HG03066 (cell line): ENCODE measurements at regions not wholly inside any gene's neighbourhood (a gene's known extent, or its start where the extent isn't known, plus 50 kb on each side); places are given as distances from the start of the nearest gene placed in this dataset.
"Not testable (repeated sequence)": the region's sequence is repeated elsewhere in the genome, so short reads cannot be mapped to it uniquely, and the experiment has no call there.

Source experiments
- ATAC-seq: cut with Tn5 transposase; IDR thresholded peaks from one replicate; pipeline ENCODE4 v1.9.1; 2021; ENCODE audit warnings: low read depth; ENCODE audit not compliant: unreplicated experiment

- ATAC-seq: no peak
Observed at GRCh38 chr11:95413761-95414160, 182.8 kb upstream of the SESN3 start.

GRCh38 chr11:95413021-95413420 lies 182.0 kb upstream of the SESN3 start:
- no peak for ATAC-seq

DNA sequence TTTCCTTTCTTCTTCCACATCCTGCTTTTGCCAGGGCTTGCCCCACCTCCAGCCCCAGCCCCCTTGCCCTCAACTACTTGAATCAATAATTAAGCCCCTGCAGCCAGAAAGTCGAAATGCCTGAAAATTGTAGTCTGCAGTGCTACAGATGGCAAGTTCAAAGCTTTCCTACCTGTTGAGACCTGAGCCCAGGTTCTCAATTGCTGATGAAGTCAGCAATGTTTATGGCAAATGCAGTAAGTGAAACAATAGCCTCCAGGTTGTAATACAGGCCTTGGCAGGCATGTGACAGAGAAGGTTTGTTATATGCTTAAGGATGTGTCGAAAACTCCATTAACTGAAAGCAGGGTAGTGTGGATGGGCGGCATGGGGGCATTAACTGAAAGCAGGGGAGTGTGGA lies 181.1 kb upstream of the SESN3 start:
- no peak for ATAC-seq

- ATAC-seq: not testable (repeated sequence)
Observed at GRCh38 chr11:95410707-95411106, 179.7 kb upstream of the SESN3 start.

GRCh38 chr11:95406271-95406670 lies 175.3 kb upstream of the SESN3 start:
- ATAC-seq: no peak

DNA sequence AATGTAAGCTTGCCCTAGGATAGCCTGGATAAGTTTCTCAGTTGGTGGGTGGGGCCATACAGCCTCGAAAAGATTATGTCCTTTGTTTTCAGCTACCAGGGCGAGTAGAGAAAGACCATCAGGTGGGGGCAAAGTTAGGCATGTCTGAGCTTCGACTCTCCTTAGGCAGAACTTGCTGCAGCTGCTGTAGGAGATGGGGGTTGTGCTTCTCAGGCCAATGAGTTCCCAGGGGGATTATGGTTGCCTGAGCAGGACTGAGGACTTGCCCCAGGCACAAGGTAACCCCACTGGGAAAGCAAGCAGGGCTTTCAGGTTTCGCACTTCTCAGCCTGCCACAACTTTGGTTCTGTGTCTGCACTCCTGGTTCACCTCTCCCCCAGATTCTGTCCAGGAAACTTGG lies 173.4 kb upstream of the SESN3 start:
- ATAC-seq: no peak

- ATAC-seq: no peak
Observed at GRCh38 chr11:95398437-95399112, 167.6 kb upstream of the SESN3 start.

DNA sequence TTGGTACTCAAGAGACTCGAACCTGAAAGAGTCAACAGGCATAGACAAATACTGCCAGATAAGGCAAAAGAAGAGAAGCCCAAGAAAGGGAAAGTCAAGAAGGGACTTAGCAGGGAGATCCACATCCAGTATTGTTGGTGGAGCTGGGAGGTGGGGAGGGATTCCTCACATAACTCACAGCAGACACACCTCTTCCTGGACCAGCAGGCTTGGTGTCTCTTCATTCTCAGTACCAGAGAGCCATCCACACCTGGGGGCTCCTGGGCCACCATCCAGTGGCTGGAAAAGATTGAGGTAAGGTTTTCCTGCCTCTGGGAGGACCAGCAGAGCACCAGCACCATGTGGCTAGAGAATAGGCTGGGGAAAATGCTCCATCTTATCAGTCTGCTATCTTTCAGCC lies 161.6 kb upstream of the SESN3 start:
- ATAC-seq: no peak

- ATAC-seq: no peak
Observed at GRCh38 chr11:95389427-95389826, 158.4 kb upstream of the SESN3 start.

GRCh38 chr11:95388086-95388485 lies 157.1 kb upstream of the SESN3 start:
- no peak for ATAC-seq

DNA sequence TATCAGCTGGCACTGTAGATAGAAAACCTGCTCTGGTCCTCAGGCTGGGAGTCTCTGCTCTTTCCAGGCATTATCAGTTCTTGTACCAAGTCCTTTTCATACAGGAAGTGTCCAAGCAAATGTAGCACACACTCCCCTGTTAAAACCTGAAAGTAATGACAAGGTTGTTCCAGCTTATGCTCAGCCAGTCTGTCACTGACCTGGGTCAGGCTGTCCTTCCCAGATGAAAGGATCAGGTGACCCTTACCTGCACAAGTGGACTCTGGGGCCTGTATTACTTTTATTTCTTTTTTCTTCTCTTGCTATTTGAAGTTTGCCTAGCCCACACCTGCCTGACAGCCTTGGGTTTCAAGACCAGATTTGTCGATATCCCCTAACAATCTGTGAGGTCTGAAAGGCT lies 156.3 kb upstream of the SESN3 start:
- ATAC-seq: no peak

- ATAC-seq: no peak
Observed at GRCh38 chr11:95385577-95385976, 154.6 kb upstream of the SESN3 start.

DNA sequence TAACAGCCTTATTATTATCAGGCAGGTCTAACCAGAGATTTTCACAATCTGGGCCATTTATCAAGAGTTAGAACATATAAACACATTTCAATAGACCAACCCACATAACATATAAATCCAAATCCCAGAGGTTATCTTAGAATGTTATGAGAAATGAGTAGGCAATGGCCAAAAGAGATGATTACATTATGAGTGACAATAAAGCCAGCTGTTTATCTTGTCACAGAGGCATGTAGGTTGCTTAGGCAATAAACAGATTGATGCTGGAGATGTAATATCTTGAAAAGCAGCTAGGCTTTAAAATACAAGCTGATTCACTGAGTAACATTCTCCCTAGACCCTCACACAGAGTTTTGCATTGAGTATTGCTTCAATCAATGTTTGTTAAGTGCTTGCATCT lies 148.5 kb upstream of the SESN3 start:
- ATAC-seq: no peak

GRCh38 chr11:95378789-95379188 lies 147.8 kb upstream of the SESN3 start:
- no peak for ATAC-seq

DNA sequence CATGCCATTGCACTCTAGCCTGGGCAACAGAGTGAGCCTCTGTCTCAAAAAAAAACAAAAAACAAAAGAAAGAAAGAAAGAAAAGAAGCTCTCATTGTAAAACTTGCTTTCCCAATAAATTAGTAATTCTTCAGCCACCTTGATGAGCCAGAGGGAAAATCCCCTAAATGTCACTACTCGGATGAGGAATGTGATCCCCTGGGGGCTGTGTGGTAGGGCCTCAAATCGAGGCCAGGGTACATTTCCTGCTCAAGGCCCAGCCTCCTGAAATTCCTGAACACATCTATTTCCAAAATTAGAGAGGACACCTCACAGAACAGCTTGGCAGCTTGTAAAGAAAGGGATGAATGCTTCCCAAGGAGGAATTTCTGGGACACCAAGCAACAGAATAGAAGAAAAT lies 147.1 kb upstream of the SESN3 start:
- no peak for ATAC-seq

- ATAC-seq: no peak
Observed at GRCh38 chr11:95375886-95376285, 144.9 kb upstream of the SESN3 start.

DNA sequence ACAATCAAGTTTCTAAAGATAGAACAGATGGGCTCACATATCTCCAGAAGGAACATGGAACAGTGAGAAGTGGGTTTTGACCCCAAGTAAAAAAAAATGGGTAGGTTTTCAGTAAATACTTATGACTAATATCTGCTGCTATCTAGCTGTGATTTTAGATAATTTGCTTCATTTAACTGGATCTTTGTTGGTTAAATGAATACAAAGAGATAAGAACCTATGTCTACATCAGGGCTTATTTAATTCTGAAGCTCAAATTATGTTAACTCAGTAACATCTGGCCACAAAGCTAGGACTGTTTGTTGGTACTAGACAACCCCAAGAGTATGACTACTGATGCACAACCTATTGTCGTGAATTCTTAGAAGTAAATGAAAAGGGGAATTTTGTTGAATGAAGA lies 144.4 kb upstream of the SESN3 start:
- ATAC-seq: no peak

DNA sequence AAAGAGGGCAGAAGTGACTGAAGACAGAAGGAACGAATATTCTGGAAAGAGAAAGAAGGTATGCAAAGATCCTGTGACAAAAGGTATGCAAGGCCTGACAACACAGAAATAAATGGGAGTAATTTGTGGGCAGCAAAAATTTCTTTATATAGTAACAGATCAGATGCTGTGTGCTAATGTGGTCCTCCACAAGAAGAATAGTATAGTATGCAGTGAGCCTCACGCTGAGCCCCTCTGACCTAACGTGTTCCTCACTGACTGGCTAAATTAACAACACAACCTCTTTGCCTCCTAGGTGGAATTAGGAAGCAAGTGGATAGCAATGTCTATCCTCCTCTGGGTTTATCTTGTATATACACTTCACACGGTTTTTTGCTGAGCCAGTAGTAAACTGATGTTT lies 143.1 kb upstream of the SESN3 start:
- no peak for ATAC-seq

DNA sequence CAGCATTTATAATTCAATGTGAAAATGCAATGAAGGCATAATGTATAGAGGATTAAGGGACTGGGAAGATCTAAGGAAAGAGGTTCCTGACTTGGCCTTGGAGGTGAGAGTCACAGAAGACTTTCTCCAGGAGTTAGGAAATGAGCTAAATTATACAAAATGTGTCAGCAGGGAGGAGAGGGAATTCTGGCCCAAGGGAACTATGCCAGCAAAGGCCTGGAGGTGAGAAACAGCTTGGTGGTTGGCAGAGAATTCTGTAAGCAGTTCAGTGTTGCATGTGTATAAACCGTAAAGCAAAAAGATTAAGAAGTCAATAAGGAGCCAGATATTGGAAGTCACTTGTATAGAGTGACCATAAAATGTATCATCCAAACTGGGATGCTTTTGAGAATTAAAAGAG lies 142.2 kb upstream of the SESN3 start:
- ATAC-seq: no peak

DNA sequence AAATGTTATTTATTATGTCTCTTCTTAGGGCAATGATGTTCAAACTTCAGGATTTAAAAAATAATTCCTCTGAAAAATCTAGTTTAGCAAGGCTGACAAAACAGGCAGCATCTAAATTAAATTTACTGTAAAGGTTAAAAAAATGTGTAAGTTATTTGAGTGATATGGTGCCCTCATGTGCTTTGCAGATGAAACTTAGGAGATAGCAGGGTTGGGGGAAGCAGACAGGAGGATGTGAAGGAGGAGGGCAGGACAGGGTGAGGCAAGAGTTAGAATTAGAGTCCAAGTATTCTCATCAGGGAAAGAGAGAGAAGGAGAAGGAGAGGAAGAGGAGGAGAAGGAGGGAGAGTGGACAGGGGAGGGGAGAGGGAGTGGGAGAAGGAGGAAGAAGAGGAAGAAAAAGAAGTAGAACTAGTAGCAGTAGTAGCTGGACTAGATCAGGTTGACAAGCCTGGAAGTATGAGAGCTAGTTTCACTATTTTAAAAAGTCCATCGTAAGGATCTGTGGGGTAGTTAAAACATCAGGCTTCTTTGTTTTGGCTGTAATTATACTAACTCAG lies 141.2 kb upstream of the SESN3 start:
- ATAC-seq: no peak

DNA sequence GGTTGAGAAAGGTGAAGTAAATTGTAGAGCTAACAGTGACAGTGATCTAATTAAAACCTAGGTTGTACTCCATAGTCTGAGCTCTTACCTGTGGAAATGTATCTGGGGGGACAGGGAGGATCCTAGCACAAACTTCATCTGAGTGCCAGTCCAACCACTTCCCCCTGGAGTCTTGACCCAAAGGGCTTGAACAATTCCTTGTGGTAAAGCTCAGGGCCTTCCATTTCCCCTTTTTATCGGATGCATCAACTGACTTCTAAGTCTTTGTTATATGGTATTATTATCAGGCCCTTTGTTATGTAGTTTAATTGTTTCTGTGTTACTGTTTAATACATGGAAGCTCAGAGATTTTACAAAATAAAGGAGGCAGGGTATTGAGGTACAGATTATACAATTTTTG lies 140.2 kb upstream of the SESN3 start:
- no peak for ATAC-seq

- no peak for ATAC-seq
Observed at GRCh38 chr11:95367726-95368125, 136.7 kb upstream of the SESN3 start.

- ATAC-seq: no peak
Observed at GRCh38 chr11:95365348-95365747, 134.3 kb upstream of the SESN3 start.
